Omental fat pad (tissue), 3 donors: ENCODE measurements at regions not wholly inside any gene's neighbourhood (a gene's known extent, or its start where the extent isn't known, plus 50 kb on each side); places are given as distances from the start of the nearest gene placed in this dataset.
"Not testable (repeated sequence)": the region's sequence is repeated elsewhere in the genome, so short reads cannot be mapped to it uniquely, and the experiment has no call there.

ENCODE experiments used
- ATAC-seq: fragments of 150-250 bp; one replicate; pipeline ENCODE4 v1.9.1; 2016; ENCODE audit warnings: mild to moderate bottlenecking, moderate library complexity; ENCODE audit not compliant: low FRiP score
- DNase-seq: peaks from one replicate; pipeline ENCODE4 v3.0.0-alpha.2; 2019; ENCODE audit warnings: low spot score
- CTCF ChIP-seq, 3 donors: fragments of 450-650 bp; IDR thresholded peaks; one replicate each; pipeline ENCODE4 v1.5.1; 2016 to 2017; ENCODE audit warnings: antibody characterized with exemption in 3 of 3, mild to moderate bottlenecking in 3 of 3, moderate library complexity in 2 of 3

GRCh38 chr1:19554090-19554489 lies 68.8 kb upstream of the CAPZB start:
- no peak for TF ChIP-seq CTCF (IDR thresholded peaks at IDR 0.05)
- DNase-seq (no peak), ATAC-seq (no peak)

- DNase-seq (no peak), ATAC-seq (no peak)
- TF ChIP-seq CTCF (IDR thresholded peaks at IDR 0.05) = no peak
Observed at GRCh38 chr1:19552291-19553010, 67.1 kb upstream of the CAPZB start.

- not testable (repeated sequence) for DNase-seq, ATAC-seq
Observed at GRCh38 chr1:19551837-19552236, 66.5 kb upstream of the CAPZB start.

- DNase-seq, ATAC-seq: not testable (repeated sequence)
Observed at GRCh38 chr1:19550437-19550836, 65.1 kb upstream of the CAPZB start.

- TF ChIP-seq CTCF (IDR thresholded peaks at IDR 0.05) = no peak
- no peak for DNase-seq
- ATAC-seq = no peak
Observed at GRCh38 chr1:19547814-19548213, 62.5 kb upstream of the CAPZB start.

GRCh38 chr1:19536519-19536918 lies 51.2 kb upstream of the CAPZB start:
- DNase-seq = no peak

GRCh38 chr1:19535214-19535613 lies 49.9 kb upstream of the CAPZB start:
- no peak for DNase-seq
- ATAC-seq = no peak
- no peak for TF ChIP-seq CTCF (IDR thresholded peaks at IDR 0.05)

More at GRCh38 chr1:19536519-19536918, 51.2 kb upstream of the CAPZB start:
- TF ChIP-seq CTCF (IDR thresholded peaks at IDR 0.05) = no peak
- no peak for ATAC-seq
